ENCODE measurements at regions not wholly inside any gene's neighbourhood (a gene's known extent, or its start where the extent isn't known, plus 50 kb on each side); places are given as distances from the start of the nearest gene placed in this dataset.
"Not testable (repeated sequence)": the region's sequence is repeated elsewhere in the genome, so short reads cannot be mapped to it uniquely, and the experiment has no call there.

DNA sequence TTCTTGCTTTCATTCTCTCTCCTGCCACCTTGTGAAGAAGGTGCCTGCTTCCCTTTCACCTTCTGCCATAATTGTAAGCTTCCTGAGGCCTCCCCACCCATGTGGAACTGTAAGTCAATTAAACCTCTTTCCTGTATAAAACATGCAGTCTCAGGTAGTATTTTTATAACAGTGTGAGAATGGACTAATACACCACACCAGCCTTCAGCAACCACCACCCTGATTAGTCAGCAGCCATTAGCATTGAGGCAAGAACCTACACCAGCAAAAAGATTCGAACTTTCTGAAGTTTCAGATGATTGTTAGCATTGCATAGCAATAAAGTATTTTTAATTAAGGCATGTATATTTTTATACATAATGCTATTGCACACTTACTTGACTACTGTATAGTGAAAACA is 980.2 kb downstream of the EFNA5 start:
- no peak for DNase-seq (ENCODE audit: low spot score)

DNA sequence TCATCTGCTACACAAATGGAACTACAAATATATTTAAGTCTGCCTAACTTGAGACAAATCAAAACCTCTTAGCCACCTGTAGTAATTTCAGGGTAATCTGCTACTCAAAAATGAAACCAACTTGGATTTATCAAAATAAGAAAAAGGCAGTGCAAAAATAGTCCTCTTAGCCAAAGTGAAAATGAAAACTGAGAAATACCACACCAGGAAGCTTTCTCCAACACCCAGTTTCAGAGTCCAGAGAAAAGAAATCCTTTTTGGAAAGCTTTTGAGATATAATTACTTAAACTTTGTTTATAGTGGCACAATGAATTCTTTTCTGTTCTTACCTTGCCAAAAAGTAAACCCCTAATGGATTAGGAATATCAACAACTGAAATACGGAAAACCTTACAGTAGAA is 990.4 kb downstream of the EFNA5 start:
- no peak for DNase-seq (ENCODE audit: low spot score)

DNA sequence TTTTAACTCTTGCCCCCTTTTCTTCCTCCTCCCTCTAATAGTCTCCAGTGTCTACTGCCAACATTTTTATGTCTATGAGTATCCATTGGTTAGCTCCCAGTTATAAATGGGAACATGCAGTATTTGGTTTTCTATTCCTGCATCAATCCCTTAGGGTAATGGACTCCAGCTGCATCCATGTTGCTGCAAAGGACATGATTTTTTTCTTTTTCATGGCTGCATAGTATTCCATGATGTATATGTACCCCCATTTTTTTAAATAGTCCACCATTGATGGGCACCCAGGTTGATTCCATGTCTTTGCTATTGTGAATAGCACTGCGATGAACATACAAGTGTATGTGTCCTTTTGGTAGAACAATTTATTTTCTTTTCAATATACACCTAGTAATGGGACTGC is 993.7 kb downstream of the EFNA5 start:
- DNase-seq (ENCODE audit: low spot score) = no peak

DNA sequence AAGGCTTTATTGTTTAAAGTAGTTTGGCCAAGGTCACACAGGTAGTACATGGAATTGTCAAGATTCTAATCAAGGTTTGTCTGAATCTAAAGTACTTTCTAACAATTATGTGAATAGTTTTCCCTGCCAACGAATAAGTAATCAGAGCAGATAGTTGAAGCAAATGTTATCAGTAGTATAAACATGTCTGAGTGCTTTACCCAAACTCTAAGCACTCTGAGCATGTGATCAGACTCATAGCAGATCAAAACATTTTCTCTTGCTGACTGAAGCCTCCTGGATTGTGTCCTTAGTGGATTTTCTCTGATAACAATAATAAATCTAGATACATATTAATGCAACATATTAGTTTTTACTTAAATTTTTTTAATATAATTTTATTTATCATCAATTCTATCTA is 995.0 kb downstream of the EFNA5 start:
- no peak for DNase-seq (ENCODE audit: low spot score)

DNA sequence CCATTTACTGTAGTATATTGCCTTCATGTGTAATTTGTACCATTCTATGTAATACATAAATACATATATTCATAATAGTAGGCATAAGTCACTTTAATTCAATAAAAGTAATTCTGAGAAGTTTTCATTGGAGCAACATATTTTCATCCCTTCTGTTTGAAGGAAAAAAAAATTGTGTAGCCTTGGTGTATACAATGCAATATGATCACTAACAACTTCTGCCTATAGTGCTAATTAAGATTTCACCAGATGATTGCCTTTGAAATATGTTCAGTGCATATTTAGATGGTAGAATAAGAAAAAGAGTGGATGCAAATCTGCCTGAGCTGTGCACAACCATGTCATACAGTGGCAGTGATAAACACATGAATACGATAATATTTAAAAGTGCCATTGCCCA is 996.8 kb downstream of the EFNA5 start:
- no peak for DNase-seq (ENCODE audit: low spot score)

DNA sequence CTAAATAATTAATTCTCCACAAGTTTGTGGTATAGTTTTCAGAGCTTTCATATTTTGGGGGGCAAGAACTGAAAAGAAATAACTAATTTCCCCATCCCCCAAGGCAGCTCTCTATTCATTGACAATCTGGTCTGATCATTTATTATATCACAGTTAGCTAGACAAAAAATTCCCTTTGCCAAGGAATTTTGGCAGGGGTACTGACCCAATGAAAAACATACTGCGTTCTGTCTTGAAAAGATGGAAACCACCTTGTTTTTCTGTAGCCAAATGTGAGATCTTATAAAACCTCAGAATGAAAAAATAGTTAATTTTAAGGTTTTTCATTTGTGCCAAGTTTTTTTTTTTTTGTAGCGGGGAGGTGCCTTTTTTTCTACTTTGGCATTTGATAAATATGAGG is 1008.9 kb downstream of the EFNA5 start:
- no peak for DNase-seq (ENCODE audit: low spot score)

DNA sequence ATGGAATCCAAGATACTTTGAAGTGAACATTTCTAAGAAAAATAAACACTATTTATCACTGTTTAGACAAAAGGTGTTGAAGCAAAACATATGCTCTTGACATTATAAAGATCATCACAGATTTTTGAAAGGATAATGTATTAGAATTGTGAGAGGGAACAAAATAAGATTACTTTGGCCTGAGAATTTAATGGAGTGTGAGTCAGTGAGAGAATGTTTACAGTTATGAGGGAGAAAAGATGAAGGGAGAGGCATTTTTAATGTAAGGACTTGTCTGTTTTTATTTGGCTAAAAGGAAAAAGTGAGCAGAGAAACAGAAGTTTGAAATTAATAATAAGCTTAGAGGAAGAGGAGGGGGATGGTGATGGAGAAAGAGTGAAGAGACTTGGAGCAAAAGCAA is 1010.1 kb downstream of the EFNA5 start:
- DNase-seq (ENCODE audit: low spot score) = no peak

DNA sequence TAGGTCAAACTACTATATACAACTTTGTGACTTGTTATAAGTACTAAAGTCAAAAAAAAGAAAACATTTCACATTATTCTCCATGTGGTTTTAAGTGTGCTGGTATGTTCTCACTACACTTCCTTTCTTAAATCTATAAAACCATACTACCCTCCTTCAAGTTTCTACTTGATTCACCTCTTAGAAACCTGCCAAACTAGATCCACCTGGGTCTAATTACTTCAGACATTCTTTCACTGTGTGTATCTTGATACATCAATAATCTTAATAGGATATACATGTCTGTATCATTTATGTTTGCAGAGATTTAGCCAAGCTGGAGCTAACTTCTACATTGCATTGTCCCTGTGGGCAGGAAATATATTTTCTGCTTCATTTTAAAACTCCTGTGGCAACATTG is 1012.6 kb downstream of the EFNA5 start:
- no peak for DNase-seq (ENCODE audit: low spot score)

DNA sequence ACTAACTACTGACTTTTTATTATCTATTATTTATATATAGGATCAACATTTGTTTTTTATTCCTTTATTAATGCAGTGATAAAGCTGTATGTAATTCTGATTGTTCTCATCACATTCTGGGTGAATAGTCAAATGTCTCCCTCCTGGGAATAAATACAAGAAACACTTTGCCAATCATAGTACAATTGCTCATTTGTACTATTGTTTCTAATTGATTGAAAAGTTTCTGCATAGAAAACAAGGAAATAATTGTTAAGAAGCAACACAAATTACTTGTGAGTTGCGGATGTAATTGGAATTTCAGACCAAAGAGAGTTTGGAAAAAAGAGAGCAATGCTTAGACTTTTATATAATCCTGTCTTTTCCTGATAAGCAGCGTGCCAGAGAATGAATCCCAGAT is 1013.9 kb downstream of the EFNA5 start:
- no peak for DNase-seq (ENCODE audit: low spot score)

DNA sequence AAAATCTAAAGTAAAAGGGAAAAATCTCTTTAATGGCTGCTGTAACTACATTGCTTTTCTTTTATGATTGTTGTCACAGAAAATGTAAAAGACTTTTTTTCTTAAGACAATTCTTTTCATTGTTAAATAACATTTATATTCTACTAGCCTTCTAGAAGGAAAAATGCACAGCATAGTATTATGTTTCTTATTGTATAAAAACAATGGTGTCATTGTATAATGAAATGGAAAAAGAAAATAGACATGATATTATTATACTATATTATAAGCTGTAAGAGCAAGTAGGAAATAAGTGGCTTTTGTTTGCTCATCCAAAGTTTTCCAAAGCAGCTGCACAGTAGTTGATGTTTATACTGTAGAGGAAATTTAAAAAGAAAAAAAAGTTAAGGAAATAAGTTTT is 1021.7 kb downstream of the EFNA5 start:
- no peak for DNase-seq (ENCODE audit: low spot score)

DNA sequence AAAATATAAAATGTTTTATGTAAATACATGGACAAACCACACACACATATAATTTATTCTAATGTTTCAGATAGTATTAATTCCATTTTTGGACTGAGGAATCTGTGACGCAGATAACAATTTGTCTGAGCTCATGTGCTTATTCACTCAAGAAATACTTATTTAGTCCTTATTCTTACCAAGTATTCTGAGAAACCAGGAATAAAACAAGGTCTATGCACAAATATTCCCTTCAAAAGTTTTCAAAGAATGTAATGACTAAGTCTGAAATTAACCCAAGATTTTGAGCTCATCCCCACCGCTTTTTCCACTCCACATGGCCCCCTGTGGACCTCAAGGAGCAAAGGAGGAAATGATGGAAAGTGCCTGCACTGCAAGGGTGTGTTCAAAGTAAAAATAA is 1022.3 kb downstream of the EFNA5 start:
- no peak for DNase-seq (ENCODE audit: low spot score)

DNA sequence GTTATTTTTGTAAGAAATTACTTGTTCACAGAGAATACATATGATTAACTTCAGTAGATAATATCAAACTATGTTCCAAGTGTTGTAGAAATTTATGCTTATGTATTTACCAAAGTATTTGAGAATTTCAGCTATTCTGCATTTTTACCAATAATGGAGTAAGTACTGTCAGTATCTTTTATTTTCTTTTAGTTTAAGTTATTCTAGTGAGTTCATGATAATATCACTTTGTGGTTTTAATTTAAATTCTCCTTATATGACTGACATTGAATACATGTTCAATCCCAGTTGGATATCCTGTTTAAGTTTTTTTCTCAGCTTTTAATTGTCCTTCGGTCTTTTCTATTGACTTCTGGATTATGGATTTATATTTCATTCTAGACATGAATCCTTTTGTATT is 1024.6 kb downstream of the EFNA5 start:
- no peak for DNase-seq (ENCODE audit: low spot score)

DNA sequence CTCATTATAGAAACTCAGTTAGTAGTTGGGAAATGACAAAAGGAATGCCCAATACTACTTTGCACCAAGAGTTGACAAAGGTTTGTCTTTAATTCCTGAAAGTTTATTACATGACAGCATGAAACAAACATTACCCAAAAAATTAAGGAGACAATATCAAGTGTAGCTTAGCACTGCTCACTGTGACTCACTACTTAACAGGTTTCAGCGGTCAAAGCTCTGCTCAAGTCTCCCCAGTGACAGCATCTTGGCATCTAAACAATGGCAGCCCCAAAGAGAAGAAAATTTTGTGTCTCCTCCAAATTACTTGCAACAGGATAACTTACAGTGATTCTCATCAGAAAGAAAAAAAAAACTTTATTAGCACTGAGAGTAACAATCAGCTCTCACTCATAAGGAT is 1030.2 kb downstream of the EFNA5 start:
- no peak for DNase-seq (ENCODE audit: low spot score)

DNA sequence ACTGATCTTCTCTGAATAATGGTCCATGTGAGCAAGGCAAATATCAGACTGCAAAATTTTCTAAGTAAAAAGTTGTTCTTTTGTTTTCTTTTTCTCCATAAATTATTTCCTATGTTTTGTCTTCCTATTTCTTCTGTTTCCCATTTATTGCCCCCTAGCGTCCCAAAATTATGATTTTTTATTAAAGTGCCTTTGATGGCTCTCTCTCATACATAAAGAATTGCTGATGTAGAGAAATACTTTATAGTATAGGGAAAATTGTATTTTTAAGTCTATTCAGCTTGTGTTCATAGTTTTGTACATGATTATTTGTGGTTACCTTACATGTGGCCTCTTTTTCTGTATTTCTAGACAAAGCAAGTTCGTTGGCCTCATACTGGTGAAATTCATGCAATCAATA is 1031.2 kb downstream of the EFNA5 start:
- no peak for DNase-seq (ENCODE audit: low spot score)

DNA sequence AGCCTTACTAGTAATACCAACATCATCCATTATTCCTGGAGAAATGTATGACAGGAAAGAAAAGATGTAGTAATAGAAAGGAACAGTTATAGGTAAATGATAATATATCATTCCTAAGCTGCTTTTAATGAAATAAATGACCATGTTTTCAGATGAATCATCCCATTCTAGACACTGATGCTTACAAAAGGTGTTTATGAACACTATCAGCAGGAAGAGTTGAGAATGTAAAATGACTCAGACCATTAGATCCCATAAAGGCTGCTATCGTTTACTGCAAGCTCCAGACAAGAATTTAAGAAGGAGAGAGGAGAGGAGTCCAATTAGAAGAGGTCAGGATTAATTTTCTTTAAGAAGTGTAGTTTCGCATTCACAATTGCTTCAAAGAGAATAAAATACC is 1033.5 kb downstream of the EFNA5 start:
- DNase-seq (ENCODE audit: low spot score) = no peak

DNA sequence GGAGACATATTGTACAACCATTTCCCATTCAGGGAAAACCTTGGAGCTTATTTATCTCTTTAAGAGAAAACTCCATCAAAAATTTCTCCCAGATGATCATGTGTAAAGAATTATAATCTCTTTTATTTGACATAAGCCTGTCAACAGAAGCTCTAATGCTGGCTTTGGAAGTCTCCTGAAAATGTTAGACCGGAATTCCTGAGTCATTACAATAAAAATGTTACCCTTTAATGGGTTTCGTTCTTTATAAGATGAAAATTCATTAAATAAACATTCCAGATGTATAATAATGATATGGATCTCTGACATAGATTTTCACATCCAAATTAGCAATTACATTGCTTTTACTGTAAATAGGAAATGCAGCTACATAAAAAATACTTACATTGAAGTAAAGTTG is 1036.4 kb downstream of the EFNA5 start:
- DNase-seq (ENCODE audit: low spot score) = no peak

DNA sequence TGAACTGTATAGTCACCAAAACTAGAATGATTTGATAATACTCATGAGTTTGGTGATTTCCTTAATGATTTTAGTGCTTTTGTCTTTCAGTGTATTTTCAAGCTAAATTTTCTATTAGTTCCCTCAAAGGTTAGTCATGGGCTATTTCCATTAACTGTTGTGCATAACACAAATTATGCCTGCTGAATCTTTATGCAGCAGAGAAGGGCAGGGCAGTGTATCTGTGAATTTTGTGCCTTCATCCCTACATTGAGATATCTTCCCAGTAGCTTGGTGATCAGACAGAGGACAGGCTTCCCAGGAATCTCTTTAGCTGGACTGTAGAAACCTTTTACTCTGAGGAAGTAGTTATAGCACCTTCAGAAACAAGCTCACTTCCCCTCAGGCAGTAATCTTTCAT is 1036.9 kb downstream of the EFNA5 start:
- DNase-seq (ENCODE audit: low spot score) = no peak

DNA sequence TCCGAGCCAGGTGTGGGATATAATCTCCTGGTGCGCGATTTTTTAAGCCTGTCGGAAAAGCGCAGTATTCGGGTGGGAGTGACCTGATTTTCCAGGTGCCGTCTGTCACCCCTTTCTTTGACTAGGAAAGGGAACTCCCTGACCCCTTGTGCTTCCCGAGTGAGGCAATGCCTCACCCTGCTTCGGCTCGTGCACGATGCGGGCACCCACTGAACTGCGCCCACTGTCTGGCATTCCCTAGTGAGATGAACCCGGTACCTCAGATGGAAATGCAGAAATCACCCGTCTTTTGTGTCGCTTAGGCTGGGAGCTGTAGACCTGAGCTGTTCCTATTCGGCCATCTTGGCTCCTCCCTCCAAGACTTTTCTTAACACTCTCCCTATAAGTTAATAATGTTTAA is 1042.3 kb downstream of the EFNA5 start:
- not testable (repeated sequence) for DNase-seq (ENCODE audit: low spot score)

DNA sequence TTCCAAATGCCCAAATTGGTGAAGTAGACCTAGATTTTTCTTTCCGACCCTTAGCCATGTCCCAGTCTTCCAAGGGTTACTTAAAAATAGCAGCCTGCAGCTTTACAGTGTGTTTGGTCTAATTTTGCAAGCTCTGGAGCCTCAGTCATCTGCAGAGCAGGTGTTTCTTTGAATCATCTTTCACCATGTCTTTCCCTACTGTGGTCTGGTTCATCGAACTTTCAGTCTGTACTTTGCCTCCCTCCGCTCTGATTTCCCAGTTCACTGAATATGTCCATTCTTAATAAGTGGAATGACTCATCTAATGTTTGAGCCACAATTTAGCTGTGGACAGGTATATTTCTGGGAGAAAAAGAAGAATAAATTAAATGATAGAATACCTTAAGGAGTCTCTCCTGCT is 1060.7 kb downstream of the EFNA5 start:
- no peak for DNase-seq (ENCODE audit: low spot score)

DNA sequence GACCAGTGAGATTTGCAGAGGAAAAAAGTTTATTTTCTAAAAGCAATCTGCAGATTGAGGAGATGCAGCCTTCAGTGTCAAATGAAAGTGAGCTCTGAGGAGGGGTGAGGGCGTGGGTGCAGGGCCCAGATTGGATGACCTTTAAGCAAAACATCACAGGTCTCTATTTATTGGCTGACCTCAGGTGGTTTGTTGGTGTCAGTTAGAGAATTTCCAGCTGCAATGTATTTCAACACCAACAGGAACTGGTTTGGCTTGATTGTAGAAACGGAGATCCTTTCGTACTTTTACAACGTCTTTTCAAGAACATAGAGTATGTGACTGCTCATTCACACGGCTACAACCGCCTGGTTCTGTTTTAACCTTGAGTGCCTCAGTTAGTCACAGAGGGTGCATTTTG is 1069.1 kb downstream of the EFNA5 start:
- no peak for DNase-seq (ENCODE audit: low spot score)

DNA sequence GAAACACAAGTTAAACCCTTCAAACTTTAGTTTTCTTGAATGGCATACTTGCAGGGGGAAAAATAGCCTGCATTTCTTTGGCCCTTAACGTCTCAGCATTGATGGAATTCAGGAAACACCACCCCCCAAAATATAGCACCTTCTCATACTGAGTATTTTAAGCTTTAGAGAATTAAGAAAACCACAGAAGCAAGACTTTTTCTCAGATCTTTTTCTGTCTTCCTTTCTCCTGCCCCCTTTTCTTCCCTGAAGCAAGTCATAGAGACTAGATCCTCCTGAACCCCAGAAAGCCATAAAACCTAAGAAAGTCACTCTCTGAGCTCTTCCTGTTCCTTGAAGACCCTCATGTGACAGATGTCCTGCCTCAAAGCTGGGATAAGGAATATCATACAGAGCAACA is 1069.9 kb downstream of the EFNA5 start:
- no peak for DNase-seq (ENCODE audit: low spot score)

DNA sequence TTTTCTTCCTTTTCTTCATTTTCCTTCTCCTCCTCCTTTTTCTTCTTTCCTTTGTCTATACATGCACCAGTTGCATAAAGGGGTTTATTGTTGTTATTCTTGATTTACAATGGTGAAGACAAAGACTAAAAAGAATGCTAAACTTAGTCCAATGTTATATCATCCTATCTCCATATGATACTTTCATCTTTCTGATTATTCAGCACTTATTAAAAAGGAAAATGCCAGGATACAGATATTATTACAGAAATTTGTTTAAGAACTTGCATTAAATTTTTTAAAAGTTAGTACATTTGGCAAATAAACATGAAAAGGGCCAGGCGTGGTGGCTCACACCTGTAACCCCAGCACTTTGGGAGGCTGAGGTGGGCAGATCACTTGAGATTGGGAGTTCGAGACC is 1074.9 kb downstream of the EFNA5 start:
- DNase-seq (ENCODE audit: low spot score) = no peak

DNA sequence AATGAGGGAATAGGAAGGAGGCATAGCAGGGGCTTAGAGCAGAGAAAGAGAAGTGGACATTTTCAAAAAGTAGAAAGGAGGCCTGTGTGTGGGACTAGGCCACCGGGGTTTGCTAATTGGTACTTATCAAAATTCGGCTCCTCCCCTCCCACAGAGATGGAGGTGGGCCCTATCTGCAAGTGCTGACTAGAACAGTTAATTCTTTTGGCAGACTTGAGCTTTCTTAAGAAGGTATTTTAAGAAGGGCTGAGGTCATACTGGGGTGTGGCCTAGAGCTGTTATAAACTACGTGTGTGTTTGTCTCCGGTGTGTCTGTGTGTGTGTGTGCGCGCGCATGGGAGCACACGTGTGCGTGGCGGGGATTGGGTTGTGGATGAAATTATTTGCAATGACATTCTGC is 1086.5 kb downstream of the EFNA5 start:
- DNase-seq (ENCODE audit: low spot score) = no peak

DNA sequence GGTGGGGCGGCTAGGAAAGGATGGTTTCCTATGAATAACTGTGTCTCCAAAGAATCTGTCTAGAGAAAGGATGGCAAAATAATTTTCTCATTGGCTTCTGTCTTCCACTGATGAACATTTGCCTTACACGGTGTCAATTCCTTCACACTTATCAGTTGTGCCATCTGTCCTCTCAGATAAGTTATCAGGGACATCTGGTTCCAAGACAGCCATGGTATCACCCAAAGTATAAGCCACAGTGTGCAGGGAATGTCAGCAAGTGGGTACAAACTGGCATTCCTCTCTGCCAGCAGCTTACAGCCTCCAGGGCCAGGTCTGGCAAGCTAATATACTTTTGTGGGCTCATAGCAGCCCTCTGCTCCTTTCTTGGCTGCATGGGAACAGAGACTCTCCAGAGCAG is 1092.0 kb downstream of the EFNA5 start:
- DNase-seq (ENCODE audit: low spot score) = no peak

DNA sequence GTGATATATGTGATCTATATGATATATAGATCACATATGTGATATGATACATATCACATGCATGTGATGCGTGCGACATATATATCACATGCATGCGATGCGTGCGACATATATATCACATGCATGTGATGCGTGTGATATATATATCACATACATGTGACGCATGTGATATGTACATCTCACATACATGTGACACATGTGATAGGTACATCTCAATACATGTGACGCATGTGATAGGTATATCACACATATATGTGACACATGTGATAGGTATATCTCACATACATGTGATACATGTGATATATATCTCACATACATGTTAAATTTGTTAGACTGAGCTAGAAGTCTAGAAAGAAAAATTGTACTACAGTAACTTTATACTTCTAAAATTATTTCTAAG is 1095.9 kb downstream of the EFNA5 start:
- no peak for DNase-seq (ENCODE audit: low spot score)

DNA sequence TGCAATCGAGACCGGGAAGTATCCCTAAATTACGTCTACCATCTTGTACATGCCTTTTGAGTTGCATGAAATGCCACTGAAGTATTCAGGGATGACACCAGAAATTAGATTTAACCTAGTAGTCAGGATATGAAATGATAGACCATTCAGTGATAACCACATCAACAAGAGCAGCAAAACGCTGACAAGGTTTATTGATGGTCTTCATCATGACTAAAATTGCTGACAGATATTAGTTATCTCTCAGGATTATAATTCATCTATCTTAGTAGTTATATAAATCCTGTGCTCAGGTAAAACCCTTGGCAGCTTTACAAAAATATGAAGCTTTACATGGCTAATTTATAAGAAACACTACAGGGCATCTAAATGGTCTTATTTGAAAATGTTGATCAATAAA is 1104.7 kb downstream of the EFNA5 start:
- no peak for DNase-seq (ENCODE audit: low spot score)
